ENCODE measurements at regions not wholly inside any gene's neighbourhood (a gene's known extent, or its start where the extent isn't known, plus 50 kb on each side); places are given as distances from the start of the nearest gene placed in this dataset.

DNA sequence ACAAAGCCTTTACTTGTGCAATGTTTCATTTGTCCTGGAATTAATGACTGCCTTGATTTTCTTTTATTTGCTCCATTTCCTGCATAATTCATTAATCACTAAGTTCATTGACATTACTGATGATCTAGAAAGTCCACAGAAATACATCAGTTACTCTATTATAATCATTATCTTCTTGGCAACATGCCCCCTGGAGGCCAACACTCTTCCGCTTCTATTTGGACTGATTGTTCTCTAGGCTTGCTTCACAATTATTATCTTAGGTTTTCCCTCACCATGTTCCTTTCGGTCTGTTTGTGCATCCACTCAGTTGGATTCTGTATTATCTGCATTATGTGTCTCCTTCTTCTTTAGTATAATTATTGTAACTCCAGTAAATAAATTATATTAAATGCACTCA is 461.0 kb upstream of the CDH2 start:
- TF ChIP-seq CTCF (conservative IDR thresholded peaks at IDR 0.05; ENCODE audit: low read depth, low read length) (0 out of 2 replicates have a peak, but pooled peaks have one; percentile 33), EZH2 (IDR thresholded peaks at IDR 0.05; ENCODE audit: borderline replicate concordance, low read depth, low read length, poor library complexity, severe bottlenecking) (no peak)

Measured in A673 (cell line).